ENCODE measurements at regions not wholly inside any gene's neighbourhood (a gene's known extent, or its start where the extent isn't known, plus 50 kb on each side); places are given as distances from the start of the nearest gene placed in this dataset.
A peak's percentile ranks its signal among the peaks of the same experiment; 100 is the strongest.
"Not testable (repeated sequence)": the region's sequence is repeated elsewhere in the genome, so short reads cannot be mapped to it uniquely, and the experiment has no call there.

DNA sequence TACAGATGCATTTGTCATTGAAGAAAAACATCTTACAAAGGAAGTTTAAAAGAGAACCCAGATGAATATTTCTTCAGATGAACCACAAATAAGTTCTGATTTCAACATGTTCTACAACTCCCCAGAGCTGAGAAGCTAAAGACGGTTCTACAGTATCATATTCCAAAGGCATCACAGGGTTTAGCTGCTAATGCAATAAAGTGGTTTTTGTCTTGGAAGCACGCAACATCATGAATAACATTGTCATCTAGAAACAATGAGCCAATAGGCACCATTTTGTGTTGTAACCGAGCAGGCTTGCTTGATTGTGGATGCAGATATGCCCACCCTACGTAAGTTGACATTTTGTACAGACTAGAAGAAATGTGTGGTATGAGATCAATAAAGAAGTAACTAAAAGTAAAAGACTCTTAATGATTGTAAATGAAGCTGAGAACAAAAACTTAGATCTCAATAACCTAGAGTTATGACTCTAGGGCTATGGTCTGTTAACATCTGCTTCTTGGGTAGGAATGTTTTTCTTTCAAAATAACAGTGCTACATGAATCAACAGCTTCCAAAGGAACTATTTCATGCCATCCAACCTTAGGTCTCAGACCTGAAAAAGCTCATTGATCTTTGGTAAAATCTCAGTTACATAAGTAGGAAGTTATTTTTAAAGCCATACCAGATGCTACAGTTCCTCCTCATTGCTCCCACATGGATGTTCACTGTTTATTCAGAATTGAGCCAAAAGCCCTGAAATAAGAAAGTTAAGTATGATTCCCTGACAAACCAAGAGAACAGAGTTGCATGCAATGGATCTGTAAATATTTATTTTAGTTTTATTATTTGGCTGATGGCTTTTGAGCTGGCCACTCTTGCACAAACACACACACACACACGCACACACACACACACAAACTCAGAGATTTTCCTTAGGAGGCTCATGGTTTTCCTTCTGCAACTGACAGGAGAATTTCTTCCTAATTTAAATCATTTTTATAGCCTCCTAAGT is 118.7 kb upstream of the SLCO6A1 start:
- peak; percentile 80 for DNase-seq (ENCODE audit: low read depth)
- no peak overlapping the region for H3K4me3 ChIP-seq (ENCODE audit: low read length)
- no peaks in the 10 kb centered on the region for H3K27me3 ChIP-seq (replicated peaks; ENCODE audit: control insufficient read depth, insufficient read depth, low read length)
- no peaks in the 10 kb centered on the region for H3K36me3 ChIP-seq (ENCODE audit: control insufficient read depth, insufficient read depth, low read length, severe bottlenecking)
- H3K9me3 ChIP-seq (ENCODE audit: control insufficient read depth, low read length): peaks cover 10% of the 10 kb centered on the region
- H3K9ac ChIP-seq (ENCODE audit: low read length): no peak overlapping the region
- peaks cover 9% of the 10 kb centered on the region for H3K4me1 ChIP-seq (ENCODE audit: control insufficient read depth, insufficient read depth, low read length)

DNA sequence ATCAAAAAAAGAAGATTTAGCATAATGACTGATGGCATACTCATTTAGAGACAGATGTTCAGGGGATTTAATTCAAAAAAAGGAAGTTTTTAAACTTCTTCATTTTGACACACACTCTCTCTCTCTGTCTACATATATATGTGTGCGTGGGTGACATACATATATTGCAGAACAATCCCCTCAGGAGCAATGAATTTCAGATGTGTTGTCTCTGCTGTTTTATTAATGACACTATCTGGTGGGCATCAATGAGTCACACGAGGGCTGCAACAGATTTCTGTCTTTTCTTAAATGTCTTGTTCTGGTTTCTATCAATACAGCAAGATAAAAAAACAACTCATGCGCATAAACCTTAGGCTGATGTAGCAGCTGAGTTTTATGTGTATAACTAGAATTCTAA is 123.5 kb upstream of the SLCO6A1 start:
- peaks cover 12% of the 10 kb centered on the region for H3K4me1 ChIP-seq (ENCODE audit: control insufficient read depth, insufficient read depth, low read length)
- H3K27me3 ChIP-seq (replicated peaks; ENCODE audit: control insufficient read depth, insufficient read depth, low read length): no peaks in the 10 kb centered on the region
- H3K4me3 ChIP-seq (ENCODE audit: low read length): no peak overlapping the region
- peaks cover 10% of the 10 kb centered on the region for H3K9me3 ChIP-seq (ENCODE audit: control insufficient read depth, low read length)
- H3K9ac ChIP-seq (ENCODE audit: low read length): no peak overlapping the region
- DNase-seq (ENCODE audit: low read depth): peak; percentile 20
- no peaks in the 10 kb centered on the region for H3K36me3 ChIP-seq (ENCODE audit: control insufficient read depth, insufficient read depth, low read length, severe bottlenecking)

DNA sequence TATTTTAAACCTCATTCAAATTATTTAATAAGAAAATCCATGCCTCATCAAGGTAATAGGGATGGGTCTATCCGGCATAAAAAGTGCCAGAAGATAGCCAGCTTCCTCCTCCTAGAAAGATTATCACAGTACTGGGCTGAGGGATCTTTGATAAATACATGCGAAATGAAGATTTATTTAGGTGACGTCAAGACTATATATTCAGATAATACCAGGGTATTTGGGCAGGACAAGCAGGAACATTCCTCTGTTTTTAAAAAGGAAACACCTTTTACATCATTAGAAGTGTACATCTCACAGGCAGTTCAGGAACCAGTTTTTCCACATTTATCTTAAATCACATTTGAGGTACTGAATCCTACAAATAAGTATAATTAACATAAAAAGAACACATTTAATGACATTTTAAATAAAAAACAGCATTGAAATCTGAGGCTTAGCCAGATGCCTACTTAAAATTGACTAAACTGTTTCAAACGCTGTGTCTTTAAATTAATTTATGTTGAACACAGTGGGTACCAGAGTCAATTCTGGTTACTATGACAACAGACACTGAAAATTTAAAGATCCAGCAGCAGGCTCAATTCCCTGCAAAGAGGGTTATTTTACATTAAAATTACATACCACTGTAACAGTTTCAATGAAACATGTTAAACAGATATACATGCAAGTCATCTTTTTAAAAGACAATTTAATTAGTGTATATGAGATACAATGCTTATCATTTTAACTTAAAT is 124.7 kb upstream of the SLCO6A1 start:
- Histone ChIP-seq H3K4me1 (ENCODE audit: control insufficient read depth, insufficient read depth, low read length) (peaks cover 19% of the 10 kb centered on the region), H3K9ac (ENCODE audit: low read length) (no peak overlapping the region), H3K9me3 (ENCODE audit: control insufficient read depth, low read length) (peaks cover 10% of the 10 kb centered on the region), H3K27me3 (replicated peaks; ENCODE audit: control insufficient read depth, insufficient read depth, low read length) (no peaks in the 10 kb centered on the region), H3K36me3 (ENCODE audit: control insufficient read depth, insufficient read depth, low read length, severe bottlenecking) (no peaks in the 10 kb centered on the region), H3K4me3 (ENCODE audit: low read length) (no peak overlapping the region)
- DNase-seq (ENCODE audit: low read depth): no peak

DNA sequence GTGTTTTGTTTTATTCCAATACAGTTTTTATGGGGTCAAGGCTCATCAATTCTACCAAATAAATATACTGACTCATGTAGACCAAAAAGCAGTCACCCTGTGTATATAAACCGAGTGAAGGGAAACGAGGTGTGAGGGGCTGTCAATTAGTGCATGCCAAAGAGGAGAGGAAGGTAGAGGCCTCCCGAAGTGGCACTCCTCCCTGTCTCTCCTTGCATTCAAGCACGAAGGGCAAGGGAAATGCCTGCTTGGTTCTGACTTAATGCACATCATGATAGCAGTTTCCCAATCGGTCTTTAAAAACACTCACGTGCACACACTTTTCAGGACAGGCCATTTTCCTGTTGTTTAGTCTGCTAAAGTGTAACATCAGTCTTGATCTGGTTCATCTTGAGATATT is 125.6 kb upstream of the SLCO6A1 start:
- H3K27me3 ChIP-seq (replicated peaks; ENCODE audit: control insufficient read depth, insufficient read depth, low read length): no peaks in the 10 kb centered on the region
- DNase-seq (ENCODE audit: low read depth): no peak
- no peaks in the 10 kb centered on the region for H3K36me3 ChIP-seq (ENCODE audit: control insufficient read depth, insufficient read depth, low read length, severe bottlenecking)
- peaks cover 10% of the 10 kb centered on the region for H3K9me3 ChIP-seq (ENCODE audit: control insufficient read depth, low read length)
- no peak overlapping the region for H3K9ac ChIP-seq (ENCODE audit: low read length)
- peaks cover 28% of the 10 kb centered on the region for H3K4me1 ChIP-seq (ENCODE audit: control insufficient read depth, insufficient read depth, low read length)
- no peak overlapping the region for H3K4me3 ChIP-seq (ENCODE audit: low read length)

DNA sequence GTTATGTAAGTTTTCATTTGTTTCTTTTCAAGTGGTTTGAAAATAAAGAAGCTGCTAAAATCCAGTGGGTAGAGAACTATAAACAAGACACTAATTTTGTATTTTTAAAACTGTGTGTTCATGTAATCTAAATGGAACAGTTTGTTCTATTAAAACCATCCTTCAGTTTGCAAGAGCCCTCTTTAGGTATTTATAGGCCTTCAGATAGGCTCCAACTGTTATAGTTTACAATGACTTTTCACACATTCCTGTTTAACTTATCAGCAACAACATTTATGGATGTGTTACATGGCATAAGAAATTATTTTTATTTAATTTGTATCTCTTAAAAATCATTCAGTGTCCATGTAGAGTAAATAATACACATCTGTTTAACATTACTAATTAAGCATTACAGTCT is 126.7 kb upstream of the SLCO6A1 start:
- Histone ChIP-seq H3K9ac (ENCODE audit: low read length) (no peak overlapping the region), H3K4me3 (ENCODE audit: low read length) (no peak overlapping the region), H3K27me3 (replicated peaks; ENCODE audit: control insufficient read depth, insufficient read depth, low read length) (no peaks in the 10 kb centered on the region), H3K9me3 (ENCODE audit: control insufficient read depth, low read length) (peaks cover 5% of the 10 kb centered on the region), H3K4me1 (ENCODE audit: control insufficient read depth, insufficient read depth, low read length) (peaks cover 28% of the 10 kb centered on the region), H3K36me3 (ENCODE audit: control insufficient read depth, insufficient read depth, low read length, severe bottlenecking) (no peaks in the 10 kb centered on the region)
- peak; percentile 22 for DNase-seq (ENCODE audit: low read depth)

DNA sequence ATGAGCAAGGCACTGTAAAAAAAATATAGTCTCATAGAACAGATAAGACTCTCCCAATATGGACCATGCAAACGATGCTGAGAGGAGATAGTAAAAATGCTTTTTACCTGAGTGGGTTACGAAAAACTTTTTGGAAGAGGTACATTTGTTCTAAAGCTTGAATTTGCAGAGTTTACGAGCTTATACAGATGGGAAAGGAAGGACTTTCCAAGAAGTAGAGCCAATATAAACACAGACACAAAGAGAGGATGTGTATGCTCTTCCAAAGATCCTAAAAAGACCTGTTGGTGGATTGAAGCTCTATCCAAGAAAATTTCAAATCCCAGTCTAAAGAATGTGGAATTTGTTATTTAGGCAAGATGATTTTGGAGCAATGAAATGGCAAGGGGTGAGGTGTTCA is 127.1 kb upstream of the SLCO6A1 start:
- no peak overlapping the region for H3K4me3 ChIP-seq (ENCODE audit: low read length)
- DNase-seq (ENCODE audit: low read depth): no peak
- no peaks in the 10 kb centered on the region for H3K36me3 ChIP-seq (ENCODE audit: control insufficient read depth, insufficient read depth, low read length, severe bottlenecking)
- no peaks in the 10 kb centered on the region for H3K27me3 ChIP-seq (replicated peaks; ENCODE audit: control insufficient read depth, insufficient read depth, low read length)
- H3K4me1 ChIP-seq (ENCODE audit: control insufficient read depth, insufficient read depth, low read length): peaks cover 28% of the 10 kb centered on the region
- no peak overlapping the region for H3K9ac ChIP-seq (ENCODE audit: low read length)
- H3K9me3 ChIP-seq (ENCODE audit: control insufficient read depth, low read length): peaks cover 5% of the 10 kb centered on the region

DNA sequence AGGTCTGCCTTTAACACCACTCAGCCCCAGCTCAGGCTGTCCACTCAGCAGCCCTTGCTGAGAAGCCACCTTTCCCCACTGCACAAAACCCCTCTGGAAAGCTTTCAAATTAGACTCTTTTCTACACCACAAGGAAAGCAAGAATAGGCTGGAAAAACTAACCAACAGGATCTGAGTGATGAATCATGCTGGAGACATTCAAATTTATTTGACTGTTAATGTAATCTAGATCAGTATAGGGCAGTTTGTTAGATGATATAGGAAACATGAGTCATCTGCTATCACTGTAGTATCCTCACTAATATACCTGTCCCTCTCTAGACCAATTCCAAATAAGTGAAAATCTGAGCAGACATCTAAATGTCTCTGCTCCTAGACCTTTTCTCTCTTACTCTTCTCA is 127.8 kb upstream of the PAM start:
- no peaks in the 10 kb centered on the region for H3K9me3 ChIP-seq (ENCODE audit: control insufficient read depth, low read length)
- H3K27me3 ChIP-seq (replicated peaks; ENCODE audit: control insufficient read depth, insufficient read depth, low read length): no peaks in the 10 kb centered on the region
- H3K9ac ChIP-seq (ENCODE audit: low read length): no peak overlapping the region
- peak; percentile 41 for DNase-seq (ENCODE audit: low read depth)
- H3K36me3 ChIP-seq (ENCODE audit: control insufficient read depth, insufficient read depth, low read length, severe bottlenecking): no peaks in the 10 kb centered on the region
- no peak overlapping the region for H3K4me3 ChIP-seq (ENCODE audit: low read length)
- H3K4me1 ChIP-seq (ENCODE audit: control insufficient read depth, insufficient read depth, low read length): peaks cover 27% of the 10 kb centered on the region

DNA sequence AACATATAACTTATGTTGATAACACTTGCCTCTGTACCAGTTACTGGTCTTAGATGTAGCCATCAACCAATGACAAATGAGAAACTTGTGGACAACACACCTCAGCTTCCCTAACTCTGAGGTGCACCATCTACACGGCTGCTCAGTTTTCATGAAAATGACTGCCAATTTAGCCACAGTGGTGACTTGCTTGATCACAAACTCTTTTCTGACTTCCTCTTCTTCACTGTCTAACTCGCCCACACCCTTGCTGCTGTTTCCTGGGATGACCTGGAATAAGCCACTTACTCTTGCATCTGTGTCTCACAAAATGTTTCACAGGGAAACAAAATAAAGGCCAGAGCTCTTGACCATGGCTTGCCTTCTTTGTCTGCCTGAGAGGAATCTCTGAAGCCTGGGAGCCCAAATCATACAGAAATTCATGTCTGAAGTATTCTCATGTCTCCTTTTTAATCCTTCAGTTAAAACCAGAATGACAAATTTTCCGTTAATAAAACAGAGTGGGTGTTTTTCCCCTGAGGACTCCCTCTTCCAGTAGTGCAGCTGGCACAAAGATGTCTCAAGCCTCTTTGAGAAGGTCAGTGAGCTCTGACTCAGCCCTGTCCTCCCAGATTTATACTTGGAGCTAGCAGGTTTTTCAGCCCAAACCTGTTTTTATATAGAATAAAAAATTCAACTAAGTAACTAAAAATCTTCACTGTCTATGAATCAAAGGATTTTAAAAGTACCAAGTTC is 126.5 kb upstream of the PAM start:
- H3K4me1 ChIP-seq (ENCODE audit: control insufficient read depth, insufficient read depth, low read length): peaks cover 25% of the 10 kb centered on the region
- peak; percentile 63 for DNase-seq (ENCODE audit: low read depth)
- H3K4me3 ChIP-seq (ENCODE audit: low read length): peak overlapping the region; percentile 15
- H3K9ac ChIP-seq (ENCODE audit: low read length): no peak overlapping the region
- H3K27me3 ChIP-seq (replicated peaks; ENCODE audit: control insufficient read depth, insufficient read depth, low read length): no peaks in the 10 kb centered on the region
- H3K36me3 ChIP-seq (ENCODE audit: control insufficient read depth, insufficient read depth, low read length, severe bottlenecking): no peaks in the 10 kb centered on the region
- H3K9me3 ChIP-seq (ENCODE audit: control insufficient read depth, low read length): peaks cover 2% of the 10 kb centered on the region

DNA sequence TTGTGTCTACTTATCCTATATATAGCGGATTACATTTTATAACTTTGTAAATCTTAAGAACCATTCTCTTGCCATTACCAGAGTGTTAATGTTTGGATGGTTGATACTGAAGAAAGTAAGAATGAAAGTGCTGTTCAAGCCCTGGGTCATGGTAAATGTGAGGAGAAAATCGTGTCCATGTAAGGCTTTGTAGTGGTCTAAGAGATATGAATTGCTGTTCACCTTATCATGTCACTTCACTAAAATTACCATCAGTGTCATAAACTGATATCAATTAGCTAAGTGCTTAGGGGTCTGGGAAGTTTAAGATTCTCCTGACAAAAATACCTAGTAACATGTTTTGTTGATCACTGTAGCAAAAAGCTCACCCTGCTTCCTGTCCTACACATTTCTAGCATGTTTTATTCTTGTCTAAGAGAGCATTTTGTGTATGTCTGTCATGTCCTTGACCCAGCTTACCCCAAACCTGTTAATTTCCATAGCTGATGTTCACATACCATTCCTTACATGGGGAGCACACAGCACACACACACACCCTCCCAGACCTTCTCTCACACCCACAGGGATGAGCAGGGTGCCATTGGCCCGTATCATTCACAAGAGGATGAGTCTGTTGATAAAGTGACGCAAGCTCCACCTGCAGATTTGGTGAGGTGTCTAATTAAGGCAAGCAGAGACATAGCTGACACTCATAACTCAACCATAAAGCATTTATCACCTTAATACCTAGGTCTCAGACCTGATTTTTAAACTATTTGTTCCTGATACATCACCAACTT is 125.1 kb upstream of the PAM start:
- Histone ChIP-seq H3K36me3 (ENCODE audit: control insufficient read depth, insufficient read depth, low read length, severe bottlenecking) (no peaks in the 10 kb centered on the region), H3K9me3 (ENCODE audit: control insufficient read depth, low read length) (peaks cover 8% of the 10 kb centered on the region), H3K4me1 (ENCODE audit: control insufficient read depth, insufficient read depth, low read length) (peaks cover 25% of the 10 kb centered on the region), H3K4me3 (ENCODE audit: low read length) (no peak overlapping the region), H3K9ac (ENCODE audit: low read length) (no peak overlapping the region), H3K27me3 (replicated peaks; ENCODE audit: control insufficient read depth, insufficient read depth, low read length) (no peaks in the 10 kb centered on the region)
- no peak for DNase-seq (ENCODE audit: low read depth)

DNA sequence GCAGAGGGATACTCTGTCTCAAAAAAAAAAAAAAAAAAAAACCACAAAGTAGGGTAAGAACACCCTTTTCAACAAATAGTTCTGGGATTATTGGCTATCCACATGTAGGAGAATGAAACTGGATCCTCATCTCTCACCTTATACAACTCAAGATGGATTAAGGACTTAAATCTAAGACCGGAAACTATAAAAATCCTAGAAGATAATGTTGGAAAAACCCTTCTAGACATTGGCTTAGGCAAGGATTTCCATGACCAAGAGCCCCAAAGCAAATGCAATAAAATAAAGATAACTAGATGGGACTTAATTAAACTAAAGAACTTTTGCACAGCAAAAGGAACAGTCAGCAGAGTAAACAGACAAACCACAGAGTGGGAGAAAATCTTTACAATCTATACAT is 119.7 kb upstream of the PAM start:
- H3K9ac ChIP-seq (ENCODE audit: low read length); H3K27me3 ChIP-seq (replicated peaks; ENCODE audit: control insufficient read depth, insufficient read depth, low read length); H3K4me3 ChIP-seq (ENCODE audit: low read length); H3K36me3 ChIP-seq (ENCODE audit: control insufficient read depth, insufficient read depth, low read length, severe bottlenecking); H3K9me3 ChIP-seq (ENCODE audit: control insufficient read depth, low read length); DNase-seq (ENCODE audit: low read depth); H3K4me1 ChIP-seq (ENCODE audit: control insufficient read depth, insufficient read depth, low read length): not testable (repeated sequence)

All from adipocyte (in vitro differentiated cells).